Embryonic facial prominence (tissue), 1 donor: ENCODE measurements at regions not wholly inside any gene's neighbourhood (a gene's known extent, or its start where the extent isn't known, plus 50 kb on each side); places are given as distances from the start of the nearest gene placed in this dataset.

Experiments used
- DNase-seq: peaks from one replicate; pipeline ENCODE4 v3.0.0-alpha.2; 2016; ENCODE audit errors: extremely low spot score

DNA sequence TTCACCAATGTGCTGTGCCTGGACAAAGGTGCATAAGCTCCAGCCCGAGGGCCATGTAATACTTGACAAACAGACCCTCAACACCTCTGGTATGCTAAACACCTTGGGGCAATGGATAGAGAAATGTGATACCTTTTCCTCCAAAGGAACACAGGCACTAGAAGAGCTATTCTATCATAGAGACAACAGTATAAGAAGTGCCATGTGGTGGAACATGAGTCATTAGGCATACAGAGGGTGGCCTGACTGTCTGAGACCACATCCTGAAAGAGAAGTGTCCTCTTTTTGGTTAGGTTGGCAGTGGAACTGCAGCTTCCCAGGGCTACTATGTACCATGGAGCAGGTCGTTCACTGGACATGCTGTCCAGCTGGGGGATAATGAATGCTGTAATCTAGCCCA, 153.9 kb downstream of the INSIG2 start:
- no peak for DNase-seq

DNA sequence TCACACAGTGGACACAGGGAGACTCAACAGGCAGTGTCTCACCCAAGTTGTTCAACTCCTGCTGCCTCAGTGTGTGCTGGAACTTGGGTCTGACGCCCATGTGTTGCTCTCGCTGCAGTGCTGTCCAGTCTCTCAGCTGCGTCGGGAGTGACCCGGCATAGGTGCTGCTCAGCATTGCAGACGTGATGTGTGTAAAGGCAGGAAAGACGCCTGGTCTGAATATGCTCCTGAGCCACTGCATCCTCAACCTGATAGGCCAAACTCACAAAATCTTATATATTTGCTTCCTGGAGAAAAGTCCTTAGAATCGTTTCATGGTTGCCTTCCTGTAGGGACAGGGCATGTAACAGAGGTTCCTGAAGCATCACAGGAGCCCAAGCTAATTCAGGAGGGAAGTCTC, 152.9 kb downstream of the INSIG2 start:
- DNase-seq: no peak

DNA sequence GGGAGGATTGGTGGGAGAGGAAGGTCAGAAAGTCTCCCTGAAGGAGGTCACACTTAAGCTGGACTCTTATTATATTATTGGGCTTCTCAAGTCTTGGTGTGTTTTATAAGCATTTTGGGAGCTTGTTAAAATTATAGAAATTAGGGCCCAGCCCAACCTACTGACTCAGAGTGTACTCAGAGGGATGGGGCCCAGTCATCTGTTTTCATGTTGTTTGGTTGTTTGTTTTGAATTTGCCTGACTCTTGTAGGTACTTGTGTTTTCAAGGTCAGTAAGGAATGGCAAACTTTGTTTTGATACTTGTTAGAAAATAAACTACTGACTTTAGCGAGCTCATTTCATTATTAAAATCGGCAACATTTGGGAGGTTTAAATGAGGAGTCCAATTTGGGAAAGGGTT, 152.0 kb downstream of the INSIG2 start:
- no peak for DNase-seq

DNA sequence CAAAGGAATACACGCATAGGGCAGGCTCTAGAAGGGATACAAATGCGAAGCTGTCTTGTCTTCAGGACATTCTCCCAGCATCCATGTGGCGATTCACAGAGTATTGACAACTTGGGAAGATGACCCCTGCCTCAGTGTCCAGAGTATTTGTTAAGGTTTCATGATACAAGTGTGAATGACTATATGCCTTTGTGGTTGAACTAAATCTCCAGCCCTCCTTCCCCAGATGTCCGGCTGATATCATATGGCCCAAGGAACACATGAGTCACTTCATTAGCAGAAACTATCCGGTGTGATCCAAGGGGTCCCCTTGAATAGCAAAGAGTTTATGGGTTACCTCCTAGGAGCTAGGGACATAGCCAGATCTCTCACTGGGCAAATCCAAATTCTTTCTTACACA, 151.0 kb downstream of the INSIG2 start:
- no peak for DNase-seq

DNA sequence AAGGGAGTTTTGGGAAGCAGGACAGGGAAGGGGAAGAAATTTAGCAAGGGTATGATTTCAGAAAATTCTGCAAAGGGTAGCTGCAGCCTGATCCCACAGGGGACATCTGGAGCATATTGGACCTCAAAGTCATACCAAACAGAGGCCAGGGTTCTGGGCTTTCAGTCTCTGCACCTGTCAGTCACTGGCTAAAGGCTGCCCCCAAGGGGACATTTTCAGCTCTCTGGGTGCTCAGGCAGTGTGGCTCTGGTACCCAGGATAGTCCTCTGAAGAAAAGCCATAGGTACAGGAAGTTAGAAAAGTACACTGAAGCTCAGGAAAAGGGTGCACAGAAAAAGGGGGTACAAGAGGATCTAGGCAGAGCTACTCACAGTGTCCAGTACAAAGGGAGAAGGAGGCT, 149.2 kb downstream of the INSIG2 start:
- DNase-seq: no peak

DNA sequence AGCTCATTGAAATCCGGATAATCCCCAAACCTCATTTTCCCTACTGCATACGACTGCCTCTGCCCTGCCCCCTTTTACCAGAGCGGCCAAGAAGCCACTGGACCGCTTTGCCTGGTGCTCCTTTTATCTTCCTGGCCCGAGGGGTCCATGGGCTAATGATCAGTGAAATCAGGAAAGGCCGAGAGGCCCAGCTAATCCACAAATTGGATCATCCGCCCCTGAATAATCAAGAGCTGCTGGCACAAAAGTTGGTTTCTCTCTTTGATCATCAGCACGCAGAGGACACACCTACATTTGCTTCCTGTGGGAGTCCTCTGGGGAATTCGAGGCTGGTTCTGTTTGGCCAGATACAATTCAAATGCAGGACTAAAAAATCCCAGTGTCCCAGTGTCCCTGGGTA, 144.5 kb downstream of the INSIG2 start:
- DNase-seq: no peak

DNA sequence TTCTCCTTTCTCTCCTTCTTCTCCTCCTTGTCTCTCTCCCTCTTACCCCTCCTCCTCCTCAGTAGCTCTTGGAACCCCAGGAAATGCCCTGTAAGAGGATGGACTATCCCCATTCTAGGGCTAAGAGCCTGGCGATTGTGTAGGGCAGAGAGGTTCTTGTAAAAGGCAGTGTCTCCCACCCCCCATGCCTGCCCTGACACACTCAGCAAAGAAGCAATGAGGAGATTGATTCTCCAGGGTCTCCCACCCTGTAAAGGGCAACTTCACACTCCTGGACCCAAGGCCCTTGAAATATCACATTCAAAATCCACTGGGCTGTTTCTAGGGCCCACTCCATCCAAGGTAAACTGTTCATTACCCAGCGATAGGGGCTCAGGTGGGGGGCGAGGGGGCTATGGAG, 144.1 kb downstream of the INSIG2 start:
- no peak for DNase-seq

DNA sequence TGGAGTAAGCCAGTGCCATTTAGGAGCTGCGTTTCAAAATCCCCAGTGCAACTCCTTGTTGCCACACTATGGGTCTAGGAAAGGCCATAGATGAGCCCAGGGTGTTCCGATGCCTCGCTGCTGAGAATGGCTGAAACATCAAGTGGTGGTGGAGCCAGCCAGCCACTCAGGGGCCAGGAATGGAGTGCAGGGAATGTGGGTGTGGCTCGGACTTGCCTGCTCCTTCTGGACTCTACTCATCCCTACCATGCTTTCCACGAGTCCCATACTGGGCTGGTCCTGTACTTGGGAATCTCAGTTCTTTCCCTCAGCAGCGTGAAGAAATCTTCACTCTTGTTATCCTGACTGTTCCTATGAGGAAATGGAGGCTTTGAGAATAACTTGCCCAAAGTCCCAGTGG, 143.5 kb downstream of the INSIG2 start:
- DNase-seq: no peak

DNA sequence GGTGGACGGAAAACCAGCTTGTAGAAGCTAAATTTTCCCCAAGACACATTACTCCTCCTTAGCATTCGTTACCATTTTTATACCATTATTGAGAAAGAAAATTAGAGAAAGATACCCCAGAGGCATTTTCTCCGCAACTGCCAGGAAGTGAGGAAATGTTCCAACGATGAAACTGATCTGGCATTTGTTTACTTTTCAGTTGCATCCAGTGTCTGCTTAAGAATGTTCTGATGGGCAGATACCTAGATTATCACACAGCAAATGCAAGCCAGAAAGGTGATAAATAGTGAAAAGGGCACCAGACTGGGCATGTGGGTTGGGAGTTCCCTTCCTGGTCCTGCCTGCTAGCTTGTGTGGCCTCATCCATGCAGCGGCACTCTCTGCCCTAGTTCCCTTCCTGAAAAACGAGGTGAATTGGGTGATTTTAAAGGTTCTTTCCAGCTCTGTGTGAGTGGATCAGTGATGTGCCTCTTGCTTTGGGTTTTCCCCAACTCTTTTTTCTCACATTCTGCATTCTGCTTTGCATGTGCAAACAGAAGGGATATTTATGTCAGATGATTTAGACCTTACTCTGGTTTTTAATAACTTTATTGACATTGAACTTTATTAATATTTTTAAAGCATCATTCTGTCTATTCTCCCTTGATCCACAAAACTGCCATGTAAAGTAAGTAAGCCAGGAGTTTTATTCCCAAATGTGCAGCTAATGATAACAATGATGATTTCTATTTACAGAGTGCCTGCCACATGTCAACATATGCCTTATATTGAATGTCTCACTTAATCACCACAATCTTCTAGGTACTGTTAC, 139.6 kb downstream of the INSIG2 start:
- DNase-seq: no peak

DNA sequence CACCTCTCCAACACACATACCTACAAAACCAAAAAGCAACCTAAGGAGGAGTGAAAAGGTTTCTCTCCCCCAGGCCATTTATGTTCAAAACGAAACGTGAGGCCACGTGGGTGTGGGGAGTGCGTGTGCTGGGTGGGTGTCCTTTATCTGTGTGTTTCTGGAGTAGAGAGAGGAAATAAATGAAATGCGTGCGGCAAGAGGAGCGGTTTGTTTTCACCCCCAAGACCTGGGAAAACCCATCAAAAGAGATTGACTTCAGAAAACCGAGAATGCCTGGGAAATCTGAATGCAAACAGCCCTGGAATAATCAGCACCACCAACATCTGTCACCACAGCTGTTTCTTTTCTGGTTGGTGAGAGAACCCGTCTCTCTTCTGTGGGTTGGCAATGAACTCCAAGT, 137.4 kb downstream of the INSIG2 start:
- DNase-seq: no peak

DNA sequence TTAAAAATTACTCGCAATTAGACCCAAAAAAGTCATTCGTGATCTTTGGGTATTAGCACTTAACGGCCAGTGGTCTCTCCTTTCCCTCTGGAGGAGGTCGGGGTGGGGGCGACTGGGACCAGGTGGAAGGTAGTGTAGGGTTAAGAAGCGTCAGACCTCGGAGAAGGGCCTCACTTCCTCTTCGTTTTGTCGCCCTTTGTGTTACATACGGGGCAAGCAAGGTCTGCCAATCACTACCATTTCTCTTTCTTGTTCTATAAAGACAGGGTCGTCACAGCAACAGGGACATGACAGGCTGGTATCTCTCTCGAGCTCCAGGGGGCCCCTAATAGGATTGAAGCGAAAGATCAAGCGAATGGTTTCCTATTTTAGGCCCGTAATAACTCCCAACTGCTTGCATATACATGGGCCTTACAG, 136.6 kb downstream of the INSIG2 start:
- no peak for DNase-seq

DNA sequence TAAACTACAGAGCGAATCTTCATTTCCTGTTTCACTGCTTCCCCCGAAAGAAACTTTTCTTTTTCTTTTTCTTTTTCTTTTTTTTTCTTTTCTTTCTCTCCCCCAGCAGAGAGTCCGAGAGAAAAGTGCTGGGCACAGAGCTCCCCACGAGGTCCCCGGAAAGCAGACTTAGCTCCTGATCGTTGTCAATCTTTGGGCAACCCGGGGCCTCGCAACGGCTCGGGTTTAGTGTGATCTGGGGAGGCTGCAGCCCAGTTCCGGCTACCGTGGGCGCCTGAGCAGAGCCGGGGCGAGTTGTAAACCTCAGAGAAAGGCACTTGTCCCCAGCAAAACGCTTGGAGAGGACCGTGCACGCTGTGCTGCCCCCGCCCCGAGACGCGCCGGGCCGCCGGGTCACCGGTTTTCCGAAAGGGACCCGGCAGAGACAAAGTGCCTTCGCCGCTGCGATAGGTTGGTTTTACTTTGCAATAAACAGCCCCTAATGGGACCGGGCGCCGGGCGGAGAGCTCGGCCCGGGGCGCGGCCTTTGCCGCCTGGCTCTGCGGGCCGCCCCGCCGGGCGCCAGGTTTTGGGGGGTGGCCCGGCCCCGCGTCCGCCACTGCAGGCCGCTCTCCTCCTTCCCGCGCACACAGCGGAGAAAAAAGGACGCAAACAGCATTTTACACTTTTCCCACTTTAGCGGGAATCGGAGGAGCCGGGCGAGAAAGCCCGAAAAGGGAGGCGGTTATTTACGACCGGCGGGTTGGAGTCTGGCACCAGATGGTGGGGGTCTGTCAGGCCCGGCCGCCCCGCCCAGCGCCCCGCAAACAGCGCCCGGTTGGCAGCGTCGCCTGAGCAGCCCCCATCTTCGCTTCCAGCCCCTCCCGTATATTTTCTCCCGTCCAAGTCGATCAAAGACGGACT, 136.0 kb downstream of the INSIG2 start:
- DNase-seq: no peak

DNA sequence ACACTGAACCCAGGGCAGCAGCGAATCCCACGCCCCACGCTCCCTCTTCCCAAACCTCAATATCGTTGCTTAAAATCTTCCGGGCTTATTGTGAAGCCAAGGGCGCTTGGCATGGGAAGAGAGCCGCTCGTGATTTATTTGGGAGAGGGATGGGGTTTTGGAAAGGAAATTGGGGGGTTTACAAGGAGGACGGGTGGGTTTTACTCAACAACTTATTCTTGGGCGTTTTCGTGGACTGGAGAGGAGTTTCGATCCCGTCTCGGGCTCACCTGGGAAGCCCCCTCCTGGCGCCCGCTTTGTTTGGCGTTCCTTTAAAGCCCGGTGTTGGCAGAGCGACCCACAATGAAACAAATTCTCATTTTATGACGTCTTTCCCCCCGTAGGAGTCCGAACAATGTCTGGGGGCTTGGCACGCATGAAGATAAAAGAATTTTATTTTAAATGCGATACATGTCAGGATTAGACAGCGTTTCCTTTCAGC, 135.3 kb downstream of the INSIG2 start:
- DNase-seq: no peak

DNA sequence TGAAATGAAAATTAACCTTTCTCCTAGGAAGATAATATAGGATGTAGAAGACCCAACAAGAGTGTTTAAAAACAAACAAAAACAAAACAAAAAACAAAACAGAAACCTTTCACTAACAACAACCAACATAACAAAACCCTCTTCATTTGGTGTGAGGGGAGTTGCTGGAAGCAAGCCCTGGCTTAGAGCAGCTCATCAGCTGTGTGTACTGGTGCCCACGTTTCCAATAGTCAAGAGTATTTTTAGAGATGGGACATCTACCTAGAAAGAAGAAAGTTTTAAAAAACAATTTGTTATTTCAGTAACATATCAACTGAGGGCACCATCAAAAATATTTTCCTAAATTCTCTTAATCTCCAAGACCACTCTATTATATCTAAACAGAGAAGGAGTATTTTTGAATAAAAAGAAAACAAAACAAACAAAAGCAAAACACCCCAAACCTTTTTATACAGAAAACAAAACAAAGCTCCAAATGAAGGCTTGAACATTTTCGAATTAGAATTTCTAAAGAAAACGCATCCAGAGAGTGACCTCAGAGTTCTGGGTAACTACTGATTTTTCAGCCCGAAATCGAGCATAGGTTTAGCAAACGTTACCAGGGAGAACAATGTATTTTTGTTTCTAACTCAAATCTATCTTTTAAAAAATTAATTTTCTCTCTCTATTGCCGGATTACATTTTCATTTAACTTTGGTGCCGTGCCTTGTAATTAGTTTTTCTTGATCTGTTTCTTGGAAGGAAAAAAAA, 134.6 kb downstream of the INSIG2 start:
- DNase-seq: no peak

DNA sequence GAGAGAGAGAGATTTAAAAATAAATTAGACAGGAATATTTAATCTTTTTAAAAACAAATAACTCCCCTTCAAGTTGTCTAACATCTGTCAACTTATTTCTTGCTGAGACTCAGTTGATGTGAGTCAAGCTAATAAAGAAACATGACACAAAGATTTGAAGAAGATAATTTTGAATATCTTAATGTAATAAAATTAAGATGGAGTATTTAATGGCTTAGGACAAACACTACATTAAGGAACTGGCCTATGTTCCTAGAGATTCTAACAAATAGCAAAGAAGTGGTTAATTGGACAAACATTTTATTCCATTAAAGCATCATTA, 134.0 kb downstream of the INSIG2 start:
- no peak for DNase-seq

DNA sequence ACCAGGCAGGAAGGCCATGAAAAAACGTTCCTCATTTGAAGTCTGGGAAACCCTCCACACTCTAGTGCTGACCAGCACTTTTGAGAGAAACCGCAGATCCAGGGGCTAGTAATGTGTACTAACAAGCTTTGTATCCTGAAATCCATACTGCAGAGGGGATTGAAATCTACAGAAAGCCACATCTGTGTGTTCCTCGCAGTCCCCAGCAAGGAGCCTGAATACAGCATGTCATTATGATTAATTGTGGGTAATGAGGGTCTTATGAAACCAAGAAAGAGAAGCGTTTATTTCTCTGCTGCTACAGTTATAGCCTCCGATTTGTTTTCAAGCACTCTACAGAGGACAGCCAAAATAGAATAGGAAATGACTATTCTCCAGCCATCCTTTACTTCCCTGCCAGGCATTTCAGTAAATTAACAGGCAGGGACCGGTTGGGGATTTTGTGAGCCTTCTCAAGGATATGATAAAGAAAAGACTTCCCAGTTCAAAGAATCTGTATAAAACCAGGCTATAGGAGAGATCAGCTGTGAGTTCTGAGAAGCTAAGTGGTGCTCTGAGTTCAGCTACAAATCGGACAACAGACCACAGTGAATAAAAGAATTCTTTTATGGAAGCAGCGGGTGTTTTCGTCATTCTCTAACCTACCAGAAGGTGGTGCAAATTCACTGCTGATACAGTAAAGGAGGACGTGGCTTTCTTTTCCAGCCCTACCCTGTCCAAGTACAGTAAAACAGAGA, 133.4 kb downstream of the INSIG2 start:
- peak; percentile 84 for DNase-seq

DNA sequence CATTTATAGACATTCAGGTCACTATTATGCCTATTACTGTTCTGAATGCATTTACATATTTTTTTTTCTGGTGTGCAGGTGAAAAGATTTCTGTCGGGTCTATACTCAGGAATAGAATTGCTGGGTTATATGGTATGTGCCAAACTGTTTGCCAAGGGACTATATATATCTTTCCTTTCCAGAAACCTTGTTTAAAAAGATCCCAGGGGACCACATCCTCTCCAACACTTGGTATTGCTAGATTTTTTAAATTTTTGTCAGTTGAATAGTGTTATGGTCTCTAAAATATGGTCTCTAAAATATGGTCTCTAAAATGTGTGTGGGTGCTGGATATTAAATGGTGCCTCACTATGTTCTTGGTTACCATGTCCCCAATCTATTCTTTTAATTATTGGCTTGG, 131.3 kb downstream of the INSIG2 start:
- DNase-seq: no peak

DNA sequence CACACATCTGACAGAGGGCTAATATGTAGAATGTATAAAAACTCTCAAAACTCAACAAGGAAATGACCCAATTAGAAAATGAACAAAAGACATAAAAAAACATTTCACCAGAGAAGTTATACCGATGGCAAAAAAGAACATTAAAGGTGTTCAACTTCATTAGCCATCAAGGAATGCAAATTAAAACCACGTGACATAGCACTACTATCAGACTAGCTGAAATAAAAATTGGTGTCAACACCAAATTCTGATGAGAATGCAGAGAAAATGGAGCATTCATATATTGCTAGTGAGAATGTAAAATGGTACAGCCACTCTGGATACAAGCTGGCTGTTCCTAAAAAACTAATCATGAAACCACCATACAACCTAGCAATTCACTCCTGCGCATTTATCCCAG, 128.0 kb downstream of the INSIG2 start:
- DNase-seq: no peak

DNA sequence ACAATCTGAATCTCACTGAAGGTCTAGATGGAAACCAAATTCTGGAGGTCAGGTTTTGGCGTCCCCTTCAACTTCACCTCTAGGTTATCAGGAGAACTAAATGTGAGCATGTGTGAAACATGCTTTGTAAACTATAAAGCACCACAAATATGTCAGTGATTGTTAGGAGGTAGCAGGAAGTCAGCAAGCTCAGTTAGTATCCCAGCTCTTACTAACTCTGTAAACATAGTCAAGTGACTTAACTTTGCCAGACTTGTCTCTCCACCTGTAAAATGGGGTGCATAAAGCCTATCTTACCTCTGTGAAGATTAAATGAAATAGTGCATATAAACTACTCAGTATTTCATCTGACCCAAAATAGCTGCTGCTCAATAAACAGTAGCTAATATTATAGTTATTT, 121.5 kb downstream of the INSIG2 start:
- no peak for DNase-seq

DNA sequence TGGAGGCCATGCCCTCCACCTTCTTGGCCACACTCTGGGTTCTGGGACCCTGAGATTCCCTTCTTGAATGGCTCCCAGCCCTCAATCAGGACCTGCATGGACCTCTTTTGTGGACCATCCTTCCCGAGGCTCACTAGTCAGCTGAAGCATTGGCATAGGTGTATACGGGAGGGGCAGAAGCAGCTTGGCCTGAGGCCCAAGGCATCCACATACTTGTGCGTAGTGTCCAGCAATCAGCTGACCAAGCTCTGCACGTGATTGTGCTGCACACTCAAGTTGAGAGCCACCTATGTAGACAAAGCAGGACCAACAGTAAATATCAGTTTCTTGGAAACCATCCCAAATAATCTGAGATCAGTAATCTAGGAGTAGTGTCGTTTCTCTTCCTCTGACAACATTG, 119.6 kb downstream of the INSIG2 start:
- DNase-seq: no peak

DNA sequence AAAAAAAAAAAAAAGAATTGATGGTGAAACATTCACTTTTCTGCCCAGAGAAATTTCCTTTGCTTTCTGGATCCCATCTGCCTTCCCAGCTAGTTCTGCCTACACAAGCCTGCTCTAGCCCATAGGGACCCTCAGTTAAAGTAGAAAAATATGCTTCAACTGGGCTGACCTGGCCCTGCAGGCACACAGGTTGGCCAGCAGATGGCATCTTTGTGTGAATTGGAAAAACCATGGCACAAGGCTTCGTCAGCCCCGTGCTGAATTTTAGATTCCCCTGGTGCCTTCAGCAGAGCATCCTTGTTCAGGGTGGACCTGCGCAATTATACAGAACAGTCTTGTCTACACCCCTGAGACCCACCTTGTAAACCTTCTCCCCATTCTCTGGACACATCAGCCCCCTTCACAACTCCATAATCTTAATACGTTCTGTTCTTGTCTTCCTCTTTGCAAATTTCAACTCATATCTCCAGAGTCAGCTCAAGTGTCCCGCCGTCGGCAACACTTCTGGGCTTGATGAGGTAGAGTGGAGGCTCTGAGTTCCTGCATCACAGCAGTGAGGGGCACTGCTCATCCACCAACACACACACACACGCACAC, 114.5 kb downstream of the INSIG2 start:
- no peak for DNase-seq
